CD14-positive monocyte (primary cell): ENCODE measurements at regions not wholly inside any gene's neighbourhood (a gene's known extent, or its start where the extent isn't known, plus 50 kb on each side); places are given as distances from the start of the nearest gene placed in this dataset.

Source experiments
- DNase-seq, 3 donors: peaks; one replicate each; pipeline ENCODE4 v3.0.0-alpha.2; 2011 to 2022
- H2AFZ ChIP-seq: 2 replicates; pipeline ENCODE4 v1.6.0; 2012; ENCODE audit warnings: mild to moderate bottlenecking, low read depth, low read length, inconsistent platforms; ENCODE audit not compliant: insufficient read depth, poor library complexity, severe bottlenecking
- H3K27ac ChIP-seq, 2 donors: 1 replicate in 1 of 2; 2 replicates in 1 of 2; pipeline ENCODE4 v1.5.1; 2012 to 2013; ENCODE audit warnings: low read length in 2 of 2, control low read depth in 1 of 2, inconsistent platforms in 1 of 2, low read depth in 1 of 2, mild to moderate bottlenecking in 1 of 2
- H3K27me3 ChIP-seq, 2 donors: one replicate each; pipeline versions ENCODE4 v1.6.0 to v1.6.1; 2011 to 2013; ENCODE audit warnings: low read length in 2 of 2; ENCODE audit not compliant: control insufficient read depth in 2 of 2, insufficient read depth in 2 of 2
- H3K36me3 ChIP-seq, 2 donors: replicated peaks in 1 of 2; 1 replicate in 1 of 2; 2 replicates in 1 of 2; pipeline versions ENCODE4 v1.5.1 to v1.6.1; 2012 to 2013; ENCODE audit warnings: low read length in 2 of 2, control low read depth in 1 of 2, inconsistent platforms in 1 of 2, mild to moderate bottlenecking in 1 of 2; ENCODE audit not compliant: insufficient read depth in 2 of 2, control insufficient read depth in 1 of 2
- H3K4me1 ChIP-seq, 2 donors: 1 replicate in 1 of 2; 2 replicates in 1 of 2; pipeline versions ENCODE4 v1.5.1 to v1.6.1; 2012 to 2013; ENCODE audit warnings: low read length in 2 of 2, control low read depth in 1 of 2, inconsistent platforms in 1 of 2, mild to moderate bottlenecking in 1 of 2, moderate library complexity in 1 of 2; ENCODE audit not compliant: insufficient read depth in 2 of 2, control insufficient read depth in 1 of 2
- H3K4me2 ChIP-seq: replicated peaks from 2 replicates; pipeline ENCODE3; 2012; ENCODE audit warnings: low read length, moderate library complexity, mild to moderate bottlenecking; ENCODE audit not compliant: poor library complexity, severe bottlenecking; ENCODE audit errors: extremely low read depth
- H3K4me3 ChIP-seq, 3 experiments: fragments of 200-600 bp in 1 of 3; sonication (generic) in 1 of 3; replicated peaks in 1 of 3; 1 replicate in 2 of 3; 2 replicates in 1 of 3; pipeline ENCODE4 v1.5.1; 2011 to 2013; ENCODE audit warnings: low read length in 3 of 3, mild to moderate bottlenecking in 3 of 3, control low read depth in 2 of 3, low read depth in 2 of 3, inconsistent platforms in 1 of 3, moderate library complexity in 1 of 3
- H3K79me2 ChIP-seq: 2 replicates; pipeline ENCODE4 v1.6.0; 2012; ENCODE audit warnings: mild to moderate bottlenecking, control low read depth, inconsistent platforms, low read length, moderate library complexity; ENCODE audit not compliant: insufficient read depth
- H3K9ac ChIP-seq: 2 replicates; pipeline ENCODE4 v1.6.0; 2017; ENCODE audit warnings: low read length, mild to moderate bottlenecking; ENCODE audit not compliant: insufficient read depth, poor library complexity, severe bottlenecking
- H3K9me3 ChIP-seq, 2 donors: replicated peaks in 1 of 2; 1 replicate in 1 of 2; 2 replicates in 1 of 2; pipeline versions ENCODE4 v1.5.1 to v1.6.1; 2012 to 2013; ENCODE audit warnings: low read length in 2 of 2, control low read depth in 1 of 2; ENCODE audit not compliant: control insufficient read depth in 1 of 2, insufficient read depth in 1 of 2
- H4K20me1 ChIP-seq: 2 replicates; pipeline ENCODE4 v1.6.0; 2012; ENCODE audit warnings: mild to moderate bottlenecking, low read length, control low read depth, moderate library complexity; ENCODE audit not compliant: insufficient read depth
- H3K27ac Mint-ChIP-seq, 7 donors: one replicate each; pipeline ENCODE4 v1.8.0; 2020; ENCODE audit warnings: mild to moderate bottlenecking in 7 of 7, mixed read lengths in 7 of 7, moderate library complexity in 6 of 7, inconsistent platforms in 2 of 7
- H3K27me3 Mint-ChIP-seq, 3 donors: one replicate each; pipeline ENCODE4 v1.8.0; 2021 to 2022; ENCODE audit warnings: low read depth in 3 of 3, mild to moderate bottlenecking in 3 of 3, mixed read lengths in 3 of 3, moderate library complexity in 3 of 3, inconsistent platforms in 1 of 3
- H3K36me3 Mint-ChIP-seq, 2 donors: one replicate each; pipeline ENCODE4 v1.8.0; 2020; ENCODE audit warnings: mixed read lengths in 2 of 2, inconsistent platforms in 1 of 2, mild to moderate bottlenecking in 1 of 2
- H3K4me1 Mint-ChIP-seq: one replicate; pipeline ENCODE4 v1.8.0; 2020; ENCODE audit warnings: mild to moderate bottlenecking, mixed read lengths
- H3K4me3 Mint-ChIP-seq, 2 donors: one replicate each; pipeline ENCODE4 v1.8.0; 2020; ENCODE audit warnings: mild to moderate bottlenecking in 2 of 2, mixed read lengths in 2 of 2, moderate library complexity in 1 of 2
- H3K9me3 Mint-ChIP-seq, 7 donors: one replicate each; pipeline ENCODE4 v1.8.0; 2020 to 2022; ENCODE audit warnings: mixed read lengths in 7 of 7, mild to moderate bottlenecking in 6 of 7, moderate library complexity in 6 of 7, inconsistent platforms in 2 of 7
- CTCF ChIP-seq: fragments of 200-600 bp; IDR thresholded peaks from one replicate; pipeline ENCODE4 v1.8.0; 2022; ENCODE audit warnings: antibody characterized with exemption, mild to moderate bottlenecking
- WGBS: methylation state at CpG from one replicate; pipeline ENCODE4 v1.1.5; 2013; ENCODE audit warnings: missing lambda C conversion rate; ENCODE audit not compliant: insufficient coverage; 5-methylcytosine and 5-hydroxymethylcytosine counted together
- intact Hi-C, 2 donors: fragments of 100-400 bp; cut with micrococcal nuclease; formaldehyde crosslinking; loops; one replicate each; pipeline versions ENCODE4 v1.15.0 to v1.15.1; 2023

GRCh38 chr13:106042996-106043581 lies 492.4 kb downstream of the EFNB2 start:
- no peaks in the 10 kb centered on the region for H3K4me1 Mint-ChIP-seq

DNA sequence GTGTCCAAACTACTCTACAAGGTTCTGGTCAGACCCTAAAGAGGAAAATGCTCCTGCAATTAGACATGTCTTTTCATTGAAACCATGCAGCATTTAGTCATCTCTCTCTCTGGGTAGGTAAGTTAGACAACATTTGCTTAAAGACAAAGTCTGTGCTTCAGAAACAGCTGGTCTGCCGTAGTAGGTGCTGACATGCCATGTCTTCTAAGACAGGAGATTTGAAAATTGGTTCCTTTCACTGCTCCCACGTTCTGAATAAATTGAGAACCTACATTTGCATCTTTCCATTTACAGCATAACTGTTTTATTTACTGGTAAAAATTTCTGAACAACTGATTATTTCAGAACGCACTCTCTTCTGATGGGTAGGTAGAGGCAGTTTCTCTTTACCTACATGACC lies 494.0 kb downstream of the EFNB2 start:
- DNase-seq, result no peak
- Histone ChIP-seq H3K4me2 (no peak overlapping the region), H3K27ac (no peak overlapping the region), H3K9ac (no peak overlapping the region), H4K20me1 (no peaks in the 10 kb centered on the region), H3K27me3 (no peaks in the 10 kb centered on the region), H3K4me1 (no peaks in the 10 kb centered on the region), H3K36me3 (no peaks in the 10 kb centered on the region), H3K4me3 (no peak overlapping the region), H3K79me2 (no peaks in the 10 kb centered on the region), H2AFZ (no peak overlapping the region), H3K9me3 (peaks cover 0 to 6% of the 10 kb centered on the region in 2 donors)
- no peak for TF ChIP-seq CTCF
- Mint-ChIP-seq H3K36me3 (no peaks in the 10 kb centered on the region), H3K27ac (no peak overlapping the region), H3K4me3 (no peak overlapping the region), H3K27me3 (peaks cover 0 to 1% (median 0%) of the 10 kb centered on the region in 3 donors), H3K9me3 (peaks cover 5 to 13% (median 8%) of the 10 kb centered on the region in 7 donors), H3K4me1 (no peaks in the 10 kb centered on the region)
- intact Hi-C loops, result no loop called here
- no CpG with 5 or more reads among the region's 3 CpGs for WGBS

More at GRCh38 chr13:106042996-106043581, 492.4 kb downstream of the EFNB2 start:
- WGBS, result no CpG with 5 or more reads among the region's 1 CpG
- Histone ChIP-seq H3K36me3 (no peaks in the 10 kb centered on the region), H3K9me3 (peaks cover 0 to 6% of the 10 kb centered on the region in 2 donors), H3K27ac (no peak overlapping the region), H3K27me3 (no peaks in the 10 kb centered on the region), H3K4me1 (no peaks in the 10 kb centered on the region), H3K79me2 (no peaks in the 10 kb centered on the region), H2AFZ (no peak overlapping the region), H3K9ac (no peak overlapping the region), H4K20me1 (no peaks in the 10 kb centered on the region), H3K4me3 (no peak overlapping the region), H3K4me2 (no peak overlapping the region)
- Mint-ChIP-seq H3K36me3 (no peaks in the 10 kb centered on the region), H3K27ac (no peak overlapping the region), H3K27me3 (no peaks in the 10 kb centered on the region), H3K4me3 (no peak overlapping the region), H3K9me3 (peaks cover 5 to 11% (median 6%) of the 10 kb centered on the region in 7 donors)
- TF ChIP-seq CTCF, result no peak
- intact Hi-C loops, result no loop called here
- no peak for DNase-seq
